Activated CD4-positive, CD25-positive, alpha-beta regulatory T cell (primary cell): ENCODE measurements at regions not wholly inside any gene's neighbourhood (a gene's known extent, or its start where the extent isn't known, plus 50 kb on each side); places are given as distances from the start of the nearest gene placed in this dataset.
"Not testable (repeated sequence)": the region's sequence is repeated elsewhere in the genome, so short reads cannot be mapped to it uniquely, and the experiment has no call there.

Experiments
- DNase-seq, 4 experiments: peaks; one replicate each; lab custom pipeline; 2025; lab: John Stamatoyannopoulos, UW

DNA sequence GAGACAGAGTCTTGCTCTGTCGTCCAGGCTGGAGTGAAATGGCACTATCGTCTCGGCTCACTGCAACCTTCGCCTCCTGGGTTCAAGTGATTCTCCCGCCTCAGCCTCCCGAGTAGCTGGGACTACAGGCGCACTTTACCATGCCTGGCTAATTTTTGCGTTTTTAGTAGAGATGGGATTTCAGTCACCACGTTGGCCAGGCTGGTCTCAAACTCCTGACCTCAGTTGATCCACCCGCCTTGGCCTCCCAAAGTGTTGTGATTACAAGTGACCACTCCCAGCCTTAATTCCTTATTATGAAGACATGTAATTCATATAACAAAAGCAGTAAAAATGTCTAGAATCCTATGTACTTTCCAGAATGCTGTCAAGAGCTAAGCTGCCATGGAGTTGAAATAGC, 434.5 kb upstream of the ZNG1F start:
- DNase-seq = not testable (repeated sequence)

DNA sequence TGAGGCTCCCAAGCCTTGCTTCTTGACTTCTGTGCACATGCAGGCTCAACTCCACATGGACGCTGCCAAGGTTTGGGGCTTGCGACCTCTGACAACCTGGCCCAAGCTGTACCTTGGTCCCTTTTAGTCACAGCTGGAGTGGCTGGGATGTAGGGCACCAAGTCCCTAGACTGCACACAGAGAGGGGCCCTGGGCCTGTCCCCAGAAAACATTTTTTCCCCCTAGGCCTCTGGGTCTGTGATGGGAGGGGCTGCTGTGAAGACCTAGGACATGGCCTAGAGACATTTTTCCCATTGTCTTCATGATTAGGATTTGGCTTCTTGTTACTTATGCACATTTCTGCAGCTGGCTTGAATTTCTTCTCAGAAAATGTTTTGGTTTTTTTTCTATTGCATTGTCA, 430.1 kb upstream of the ZNG1F start:
- not testable (repeated sequence) for DNase-seq

DNA sequence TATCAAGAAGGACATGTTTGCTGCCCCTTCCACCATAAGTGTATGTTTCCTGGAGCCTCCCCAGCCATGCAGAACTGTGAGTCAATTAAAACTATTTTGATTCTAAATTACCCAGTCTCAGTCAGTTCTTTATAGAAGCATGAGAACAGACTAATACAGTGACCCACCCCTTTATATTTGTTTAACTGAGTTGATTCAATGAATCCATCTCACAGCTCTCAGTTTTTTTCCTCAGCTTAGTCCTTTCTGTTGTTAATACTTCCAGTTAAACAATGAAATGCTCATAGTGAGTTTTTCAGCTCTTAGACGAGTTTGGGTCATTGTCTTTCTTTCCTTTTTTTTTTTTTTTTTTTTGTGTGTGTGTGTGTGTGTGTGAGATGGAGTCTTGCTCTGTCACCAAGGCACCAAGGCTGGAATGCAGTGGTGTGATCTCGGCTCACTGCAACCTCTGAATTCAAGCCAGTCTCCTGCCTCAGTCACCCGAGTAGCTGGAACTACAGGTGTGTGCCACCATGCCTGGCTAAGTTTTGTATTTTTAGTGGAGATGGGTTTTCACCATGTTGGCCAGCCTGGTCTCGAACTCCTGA, 417.9 kb upstream of the ZNG1F start:
- not testable (repeated sequence) for DNase-seq

DNA sequence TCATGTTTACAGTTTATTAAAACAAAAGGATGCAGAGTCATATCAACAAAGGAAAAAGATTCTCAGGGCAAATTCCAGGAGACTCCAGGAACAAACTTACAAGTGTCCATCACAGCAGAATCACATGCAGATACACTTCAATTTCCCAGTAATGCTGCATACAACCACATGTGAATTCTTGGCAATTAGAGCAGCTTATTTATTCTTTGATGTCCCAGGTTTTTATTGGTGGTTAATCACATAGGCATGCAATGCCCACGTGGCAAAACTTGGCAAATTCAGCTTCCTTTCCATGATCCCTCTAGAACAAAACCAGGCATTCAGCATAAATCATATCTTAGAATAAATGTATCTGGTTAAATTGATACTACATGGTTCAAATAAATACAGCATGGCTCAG, 376.5 kb upstream of the ZNG1F start:
- not testable (repeated sequence) for DNase-seq
